Neural progenitor cell (in vitro differentiated cells): ENCODE measurements at regions not wholly inside any gene's neighbourhood (a gene's known extent, or its start where the extent isn't known, plus 50 kb on each side); places are given as distances from the start of the nearest gene placed in this dataset.

Source experiments
- DNase-seq: peaks from one replicate; pipeline ENCODE4 v3.0.0-alpha.2; 2016; ENCODE audit warnings: low spot score
- H2AFZ ChIP-seq: fragments of 200-600 bp; sonication (generic); replicated peaks from 2 replicates; pipeline ENCODE4 v1.6.1; 2016; ENCODE audit warnings: antibody characterized with exemption
- H3F3A ChIP-seq: fragments of 200-600 bp; sonication (generic); 2 replicates; pipeline ENCODE4 v1.6.1; 2016; ENCODE audit warnings: antibody characterized with exemption, low read depth
- H3K27ac ChIP-seq: fragments of 200-600 bp; sonication (generic); 2 replicates; pipeline ENCODE4 v1.5.1; 2016; ENCODE audit warnings: mild to moderate bottlenecking
- H3K27me3 ChIP-seq: fragments of 200-600 bp; sonication (generic); 2 replicates; pipeline ENCODE4 v1.6.1; 2016; ENCODE audit warnings: mild to moderate bottlenecking, moderate library complexity
- H3K36me3 ChIP-seq: fragments of 200-600 bp; sonication (generic); 2 replicates; pipeline ENCODE4 v1.5.1; 2016
- H3K4me1 ChIP-seq: fragments of 200-600 bp; sonication (generic); 2 replicates; pipeline ENCODE4 v1.6.1; 2016; ENCODE audit warnings: mixed run types
- H3K4me2 ChIP-seq: fragments of 200-600 bp; sonication (generic); 2 replicates; pipeline ENCODE4 v1.6.1; 2016
- H3K4me3 ChIP-seq: fragments of 200-600 bp; sonication (generic); 2 replicates; pipeline ENCODE4 v1.5.1; 2016
- H3K79me2 ChIP-seq: fragments of 200-600 bp; sonication (generic); 2 replicates; pipeline ENCODE4 v1.6.1; 2016; ENCODE audit warnings: low read depth
- H3K9ac ChIP-seq: fragments of 200-600 bp; sonication (generic); 2 replicates; pipeline ENCODE4 v1.6.1; 2016
- H3K9me3 ChIP-seq: fragments of 200-600 bp; sonication (generic); 2 replicates; pipeline ENCODE4 v1.5.1; 2016; ENCODE audit warnings: low read depth
- H4K20me1 ChIP-seq: fragments of 200-600 bp; sonication (generic); 2 replicates; pipeline ENCODE4 v1.6.1; 2016; ENCODE audit warnings: low read depth
- H3K27ac Mint-ChIP-seq: 3 replicates; pipeline ENCODE4 v1.8.0; 2021; ENCODE audit warnings: mixed read lengths
- H3K27me3 Mint-ChIP-seq: 2 replicates; pipeline ENCODE4 v1.8.0; 2022; ENCODE audit warnings: low read depth, mild to moderate bottlenecking, inconsistent platforms, moderate library complexity, mixed read lengths; ENCODE audit not compliant: insufficient read depth
- H3K36me3 Mint-ChIP-seq: 3 replicates; pipeline ENCODE4 v1.8.0; 2021; ENCODE audit warnings: mixed read lengths
- H3K4me1 Mint-ChIP-seq: 3 replicates; pipeline ENCODE4 v1.8.0; 2021; ENCODE audit warnings: mixed read lengths
- H3K4me3 Mint-ChIP-seq: 3 replicates; pipeline ENCODE4 v1.8.0; 2021; ENCODE audit warnings: mild to moderate bottlenecking, moderate library complexity, mixed read lengths
- H3K9me3 Mint-ChIP-seq: 3 replicates; pipeline ENCODE4 v1.8.0; 2020; ENCODE audit warnings: mixed read lengths
- EZH2 ChIP-seq: fragments of 200-600 bp; sonication (generic); IDR thresholded peaks from 2 replicates; pipeline ENCODE4 v1.6.1; 2017; ENCODE audit warnings: antibody characterized with exemption, mild to moderate bottlenecking, moderate library complexity
- EZH2phosphoT487 ChIP-seq: fragments of 200-600 bp; sonication (generic); IDR thresholded peaks from 2 replicates; pipeline ENCODE4 v1.6.1; 2017; ENCODE audit warnings: antibody characterized with exemption
- TF ChIP-seq, protein P1 (sequence below): fragments of 200-600 bp; sonication (generic); IDR thresholded peaks from 2 replicates; pipeline ENCODE4 v1.5.1; 2017; ENCODE audit warnings: antibody characterized with exemption, mild to moderate bottlenecking

DNA sequence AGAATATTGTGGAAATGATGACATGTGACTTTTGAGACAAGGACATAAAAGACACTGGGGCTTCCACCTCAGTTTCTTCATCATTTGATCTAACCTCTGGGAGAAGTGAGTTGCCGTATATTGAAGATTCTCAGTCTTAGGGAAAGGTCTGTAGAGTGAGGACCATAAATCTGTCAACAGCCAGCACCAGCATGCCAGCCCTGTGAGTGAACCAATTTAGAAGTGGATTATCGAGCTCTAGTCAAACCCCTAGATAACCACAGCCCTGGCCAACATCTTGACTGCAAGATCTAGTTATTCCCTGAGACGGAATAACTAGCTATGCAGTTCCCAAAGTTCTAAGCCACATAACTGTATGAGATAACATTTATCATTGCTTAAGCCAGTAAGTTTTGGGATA is 108.8 kb upstream of the PTPRR start:
- peaks cover 13% of the 10 kb centered on the region for H3K4me1 ChIP-seq
- no peak overlapping the region for H3K4me2 ChIP-seq
- H2AFZ ChIP-seq: no peak overlapping the region
- H3K27ac ChIP-seq: no peak overlapping the region
- Mint-ChIP-seq H3K9me3 (no peaks in the 10 kb centered on the region), H3K27me3 (no peaks in the 10 kb centered on the region), H3K27ac (no peak overlapping the region), H3K36me3 (no peaks in the 10 kb centered on the region), H3K4me1 (peaks cover 11% of the 10 kb centered on the region), H3K4me3 (no peak overlapping the region)
- H3K9me3 ChIP-seq: no peaks in the 10 kb centered on the region
- H3K4me3 ChIP-seq: no peak overlapping the region
- no peaks in the 10 kb centered on the region for H4K20me1 ChIP-seq
- TF ChIP-seq, protein P1, sequence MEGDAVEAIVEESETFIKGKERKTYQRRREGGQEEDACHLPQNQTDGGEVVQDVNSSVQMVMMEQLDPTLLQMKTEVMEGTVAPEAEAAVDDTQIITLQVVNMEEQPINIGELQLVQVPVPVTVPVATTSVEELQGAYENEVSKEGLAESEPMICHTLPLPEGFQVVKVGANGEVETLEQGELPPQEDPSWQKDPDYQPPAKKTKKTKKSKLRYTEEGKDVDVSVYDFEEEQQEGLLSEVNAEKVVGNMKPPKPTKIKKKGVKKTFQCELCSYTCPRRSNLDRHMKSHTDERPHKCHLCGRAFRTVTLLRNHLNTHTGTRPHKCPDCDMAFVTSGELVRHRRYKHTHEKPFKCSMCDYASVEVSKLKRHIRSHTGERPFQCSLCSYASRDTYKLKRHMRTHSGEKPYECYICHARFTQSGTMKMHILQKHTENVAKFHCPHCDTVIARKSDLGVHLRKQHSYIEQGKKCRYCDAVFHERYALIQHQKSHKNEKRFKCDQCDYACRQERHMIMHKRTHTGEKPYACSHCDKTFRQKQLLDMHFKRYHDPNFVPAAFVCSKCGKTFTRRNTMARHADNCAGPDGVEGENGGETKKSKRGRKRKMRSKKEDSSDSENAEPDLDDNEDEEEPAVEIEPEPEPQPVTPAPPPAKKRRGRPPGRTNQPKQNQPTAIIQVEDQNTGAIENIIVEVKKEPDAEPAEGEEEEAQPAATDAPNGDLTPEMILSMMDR: no peak
- no peak for TF ChIP-seq EZH2
- no peak for TF ChIP-seq EZH2phosphoT487
- no peaks in the 10 kb centered on the region for H3F3A ChIP-seq
- DNase-seq: no peak
- H3K27me3 ChIP-seq: no peaks in the 10 kb centered on the region
- H3K79me2 ChIP-seq: no peaks in the 10 kb centered on the region
- no peak overlapping the region for H3K9ac ChIP-seq
- no peaks in the 10 kb centered on the region for H3K36me3 ChIP-seq

DNA sequence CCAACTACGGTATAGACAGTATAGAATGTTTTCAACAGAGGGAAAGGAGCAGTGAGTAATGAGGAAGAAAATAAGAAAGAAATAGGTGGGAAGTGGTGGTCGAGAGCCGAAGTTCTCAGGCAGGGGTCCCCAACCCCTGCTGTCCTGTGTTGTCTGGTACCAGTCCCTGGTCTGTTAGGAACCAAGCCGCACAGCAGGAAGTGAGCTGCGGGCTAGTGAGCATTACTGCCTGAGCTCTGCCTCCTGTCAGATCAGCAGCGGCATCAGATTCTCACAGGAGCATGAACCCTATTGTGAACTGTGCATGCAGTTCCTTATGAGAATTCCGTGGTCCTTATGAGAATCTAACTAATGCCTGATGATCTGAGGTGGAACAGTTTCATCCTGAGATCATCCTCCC is 107.3 kb upstream of the PTPRR start:
- Histone ChIP-seq H3K9ac (no peak overlapping the region), H3K27ac (no peak overlapping the region), H3K4me1 (peaks cover 13% of the 10 kb centered on the region), H3K36me3 (no peaks in the 10 kb centered on the region), H3K4me3 (no peak overlapping the region), H2AFZ (peak overlapping the region; percentile 3), H3K9me3 (no peaks in the 10 kb centered on the region), H4K20me1 (no peaks in the 10 kb centered on the region), H3K4me2 (peak overlapping the region; percentile 28), H3K27me3 (no peaks in the 10 kb centered on the region), H3K79me2 (no peaks in the 10 kb centered on the region), H3F3A (no peaks in the 10 kb centered on the region)
- TF ChIP-seq EZH2: no peak
- no peak for TF ChIP-seq EZH2phosphoT487
- TF ChIP-seq, protein P1: no peak
- Mint-ChIP-seq H3K36me3 (no peaks in the 10 kb centered on the region), H3K4me1 (peaks cover 11% of the 10 kb centered on the region), H3K4me3 (no peak overlapping the region), H3K9me3 (no peaks in the 10 kb centered on the region), H3K27me3 (no peaks in the 10 kb centered on the region), H3K27ac (no peak overlapping the region)
- DNase-seq: peak; percentile 43

DNA sequence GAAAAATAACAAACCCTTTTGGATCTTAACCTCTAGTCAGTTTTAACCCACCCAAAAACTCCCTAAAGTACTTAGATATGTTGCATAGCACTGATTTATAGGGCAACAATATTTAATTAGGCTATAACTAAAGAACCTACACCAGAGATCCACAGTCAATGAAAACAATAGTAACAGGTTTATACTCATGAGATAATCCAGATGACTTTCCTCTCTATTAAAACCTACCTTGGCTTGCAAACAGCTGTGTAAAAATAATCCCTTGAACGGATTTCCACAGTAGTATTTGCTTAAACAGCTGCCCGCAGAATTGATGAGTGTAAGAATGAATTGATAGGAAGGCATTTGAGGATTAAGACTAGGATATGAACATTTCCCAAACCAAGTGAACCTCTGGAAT is 104.3 kb upstream of the PTPRR start:
- no peaks in the 10 kb centered on the region for H3K36me3 ChIP-seq
- Mint-ChIP-seq H3K4me1 (peaks cover 11% of the 10 kb centered on the region), H3K27me3 (no peaks in the 10 kb centered on the region), H3K36me3 (no peaks in the 10 kb centered on the region), H3K9me3 (no peaks in the 10 kb centered on the region), H3K4me3 (no peak overlapping the region), H3K27ac (no peak overlapping the region)
- H2AFZ ChIP-seq: no peak overlapping the region
- no peak for DNase-seq
- H3K4me1 ChIP-seq: peaks cover 13% of the 10 kb centered on the region
- H3K9me3 ChIP-seq: no peaks in the 10 kb centered on the region
- no peak overlapping the region for H3K9ac ChIP-seq
- no peak overlapping the region for H3K4me2 ChIP-seq
- H3K27ac ChIP-seq: no peak overlapping the region
- TF ChIP-seq EZH2 (no peak), EZH2phosphoT487 (no peak)
- TF ChIP-seq, protein P1: no peak
- no peak overlapping the region for H3K4me3 ChIP-seq
- no peaks in the 10 kb centered on the region for H4K20me1 ChIP-seq
- H3K79me2 ChIP-seq: no peaks in the 10 kb centered on the region
- no peaks in the 10 kb centered on the region for H3F3A ChIP-seq
- H3K27me3 ChIP-seq: no peaks in the 10 kb centered on the region
